HG02943 (cell line): ENCODE measurements at regions not wholly inside any gene's neighbourhood (a gene's known extent, or its start where the extent isn't known, plus 50 kb on each side); places are given as distances from the start of the nearest gene placed in this dataset.

Experiments used
- ATAC-seq: cut with Tn5 transposase; IDR thresholded peaks from one replicate; pipeline ENCODE4 v1.9.1; 2021; ENCODE audit warnings: mild to moderate bottlenecking, low read depth, moderate library complexity; ENCODE audit not compliant: unreplicated experiment

DNA sequence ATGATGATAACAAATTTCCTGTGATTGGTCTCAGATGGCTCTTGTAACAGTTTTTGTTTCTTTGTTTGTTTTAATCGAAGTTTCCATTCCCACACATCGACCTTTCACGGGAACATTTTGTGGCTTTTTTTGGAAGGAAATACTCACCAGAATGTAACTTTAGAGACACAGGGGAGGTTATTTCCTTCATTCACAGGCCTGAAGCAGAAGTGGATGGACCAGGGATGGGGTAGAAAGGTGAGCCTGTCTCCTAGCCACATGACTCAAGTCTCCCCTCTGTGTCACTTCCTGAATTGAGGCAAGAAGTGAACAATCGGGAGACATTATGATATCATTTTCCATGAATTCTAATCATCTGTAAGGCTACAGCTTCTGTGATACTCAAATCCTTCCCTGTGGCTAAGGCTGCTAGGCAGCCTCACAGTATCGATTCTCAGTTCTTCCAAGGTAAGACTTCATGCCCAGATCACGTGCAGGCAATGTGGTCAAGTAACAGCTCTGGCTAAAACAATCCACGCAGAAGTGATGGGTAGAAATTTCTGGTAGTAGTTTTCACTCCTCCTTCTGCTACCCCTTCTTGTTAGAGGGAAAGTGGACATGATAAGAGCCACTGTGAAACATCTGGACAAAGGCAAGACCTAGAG is 203.9 kb upstream of the NEBL start:
- ATAC-seq = no peak

DNA sequence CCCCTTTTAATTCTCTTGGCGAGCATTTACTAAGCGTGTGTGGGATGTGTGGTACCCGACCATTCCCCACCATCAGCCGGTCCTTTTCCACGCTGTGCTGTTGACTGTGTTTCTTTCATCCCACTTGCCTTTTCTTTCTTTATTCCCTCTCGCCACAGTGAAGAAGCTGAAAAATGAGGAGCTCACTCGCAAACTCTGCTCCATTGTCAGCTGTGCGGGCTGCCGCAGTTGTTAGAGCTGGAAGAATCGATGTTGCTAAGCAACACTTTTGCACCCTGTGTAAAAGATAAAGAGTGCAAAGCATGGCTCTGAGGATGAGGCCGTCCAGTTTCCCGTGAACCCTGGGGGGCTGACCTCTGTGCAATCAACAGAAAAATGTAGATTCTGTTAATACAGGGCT is 203.1 kb upstream of the NEBL start:
- ATAC-seq = no peak

DNA sequence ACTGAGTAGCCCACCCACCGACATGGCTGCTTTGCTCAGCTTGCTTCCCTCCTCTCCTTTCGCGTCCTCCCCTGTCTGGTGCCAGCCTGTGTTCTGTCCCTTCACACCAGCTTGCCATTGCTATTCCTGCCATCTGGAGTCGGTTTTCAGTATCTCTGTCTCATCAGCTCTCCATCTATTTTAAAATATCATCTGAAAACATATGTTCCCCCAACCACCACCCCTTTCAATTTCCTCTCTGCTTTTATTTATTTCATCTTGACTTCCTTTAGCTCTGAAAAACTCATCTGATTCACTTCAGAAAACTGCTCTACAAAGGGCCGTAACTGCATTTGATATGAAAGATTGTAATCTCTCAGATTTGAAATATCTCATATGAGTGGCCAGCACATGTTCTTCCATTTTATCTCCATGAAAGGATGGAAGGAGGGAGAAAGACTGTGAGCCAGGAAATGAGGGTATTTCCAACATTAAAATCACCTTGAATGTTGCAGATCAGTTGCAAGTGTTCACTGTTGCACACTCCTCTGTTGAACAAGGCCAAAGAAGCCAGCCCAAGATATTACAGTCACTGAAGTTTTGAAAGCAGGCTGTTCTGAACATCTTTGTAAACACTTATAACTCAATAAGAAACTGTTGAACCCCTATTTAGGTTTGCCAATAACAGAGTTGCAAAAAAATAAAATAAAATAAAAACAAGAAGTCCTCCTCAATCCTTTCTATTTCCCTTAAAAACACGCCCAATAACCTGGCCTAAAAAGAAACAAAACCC is 202.4 kb upstream of the NEBL start:
- ATAC-seq = no peak

DNA sequence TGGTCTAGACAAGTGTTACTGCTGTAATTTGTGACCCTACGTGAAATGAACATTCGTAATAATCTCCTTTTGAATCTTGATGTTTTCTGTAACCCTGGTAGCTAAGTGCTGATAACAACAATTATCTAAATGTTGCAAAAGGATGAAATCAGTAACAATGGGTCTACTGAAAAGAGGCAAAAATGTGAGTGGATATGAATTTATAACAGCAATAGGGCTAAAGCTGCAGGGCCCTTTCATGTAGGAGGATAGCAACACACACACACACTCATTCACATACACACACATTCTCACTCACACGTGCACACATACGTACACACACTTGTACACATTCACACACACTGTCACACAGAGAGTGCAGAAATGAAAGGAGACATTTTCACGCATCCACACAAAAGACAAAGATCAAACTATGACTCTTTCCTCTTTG is 200.8 kb upstream of the NEBL start:
- no peak for ATAC-seq

DNA sequence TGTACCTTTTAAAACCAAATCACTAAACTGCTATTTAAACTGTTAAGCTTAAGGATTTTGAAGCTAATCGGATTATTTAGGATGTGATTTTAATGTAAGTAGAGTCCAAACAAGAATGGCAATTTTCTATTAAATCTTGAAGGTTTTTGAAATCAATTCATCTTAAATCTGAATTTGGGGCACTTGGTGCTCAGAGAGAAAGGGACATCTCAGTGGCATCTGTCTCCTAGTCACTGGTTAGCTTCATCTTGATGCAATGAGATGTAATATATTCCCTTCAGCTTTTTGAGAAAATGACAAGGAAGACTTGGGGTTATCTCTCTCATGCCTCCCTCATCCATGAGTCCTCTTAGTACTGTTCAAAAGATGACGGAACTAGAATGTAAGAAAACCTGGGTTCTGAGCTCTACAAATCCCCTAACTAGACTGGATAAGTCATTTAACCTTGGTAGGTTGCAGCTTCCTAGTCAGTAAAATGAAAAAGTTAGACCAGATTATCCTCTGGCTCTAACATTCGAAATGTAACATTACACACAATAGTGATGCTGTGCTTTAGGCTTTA is 198.5 kb upstream of the NEBL start:
- ATAC-seq = no peak

DNA sequence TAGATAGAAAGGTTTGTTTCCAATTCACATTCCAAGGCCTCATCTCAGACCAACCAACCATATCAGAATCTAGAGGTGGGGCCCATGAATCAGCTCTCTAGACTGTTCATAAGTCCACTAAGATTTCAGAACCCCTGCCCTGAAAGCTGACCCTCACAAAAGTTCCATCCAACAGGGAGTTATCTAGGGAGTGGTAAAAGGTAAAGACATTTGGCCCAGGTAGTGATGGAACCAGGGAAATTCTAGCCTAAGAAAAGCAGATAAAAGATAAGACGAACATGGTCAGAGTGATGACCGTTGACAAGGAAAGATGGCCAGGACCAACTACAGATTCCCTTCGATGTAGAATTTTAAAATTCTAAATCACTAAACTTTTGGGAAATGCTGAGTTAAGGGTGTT is 198.0 kb upstream of the NEBL start:
- ATAC-seq = no peak

DNA sequence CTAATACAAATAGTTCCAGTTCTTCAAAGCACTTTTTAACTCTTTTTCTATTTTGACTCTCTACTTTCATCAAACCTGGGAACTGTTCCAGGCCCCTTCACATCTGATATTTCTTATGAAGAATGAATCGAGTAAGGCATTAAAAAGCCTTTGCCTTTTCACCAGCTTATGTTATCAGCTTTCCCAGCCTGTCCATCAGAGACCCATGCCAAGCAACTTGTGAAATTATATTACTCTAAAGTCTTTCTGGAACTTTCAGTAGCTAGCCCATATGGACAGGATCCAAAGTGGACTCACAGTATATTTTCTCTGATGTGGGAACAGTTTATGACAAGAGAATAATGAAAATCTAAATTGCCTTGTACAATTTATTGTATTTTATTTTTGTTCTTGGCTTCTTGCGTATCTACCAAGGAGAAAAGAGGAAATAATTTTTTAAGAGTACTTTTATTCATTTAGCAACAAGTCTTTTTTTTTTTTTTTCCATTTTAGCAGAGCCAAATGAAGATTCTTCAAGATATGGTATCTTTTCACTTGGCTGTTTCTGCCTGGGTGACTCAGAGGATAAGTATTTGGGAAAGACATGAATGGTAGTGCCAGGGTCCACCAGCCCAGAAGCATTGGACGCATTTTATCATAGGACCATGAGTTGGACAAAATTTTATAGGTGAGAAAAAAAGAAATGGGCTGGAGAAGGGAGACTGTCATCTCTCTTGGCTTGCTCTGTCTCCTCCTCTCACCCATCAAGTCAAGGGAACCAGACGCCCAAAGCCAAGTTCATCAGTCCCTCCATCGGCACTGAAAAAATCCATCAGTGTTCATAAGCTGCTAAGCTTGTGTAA is 195.8 kb upstream of the NEBL start:
- ATAC-seq = no peak

DNA sequence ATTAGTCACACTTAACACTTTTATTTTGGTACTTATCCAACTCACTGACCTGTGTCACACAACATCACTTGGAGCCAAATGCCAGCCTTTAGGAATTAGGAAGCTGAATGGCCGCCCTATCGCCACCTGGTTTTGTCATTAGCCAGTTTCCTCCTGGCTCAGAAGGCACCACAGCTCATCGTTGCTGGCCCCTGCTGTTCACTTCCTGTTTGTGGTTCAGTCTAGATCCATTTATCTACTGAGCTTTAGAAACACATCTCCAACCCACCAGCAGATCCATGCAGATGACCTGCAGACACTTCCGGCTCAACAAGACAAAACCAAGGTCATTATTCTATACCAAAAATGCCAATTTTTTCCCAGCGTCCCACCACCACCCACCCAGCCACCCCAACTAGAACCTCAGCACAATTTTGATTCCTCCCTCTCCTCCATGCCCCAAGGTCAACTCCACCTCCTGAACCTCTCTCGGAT is 193.5 kb upstream of the NEBL start:
- no peak for ATAC-seq

DNA sequence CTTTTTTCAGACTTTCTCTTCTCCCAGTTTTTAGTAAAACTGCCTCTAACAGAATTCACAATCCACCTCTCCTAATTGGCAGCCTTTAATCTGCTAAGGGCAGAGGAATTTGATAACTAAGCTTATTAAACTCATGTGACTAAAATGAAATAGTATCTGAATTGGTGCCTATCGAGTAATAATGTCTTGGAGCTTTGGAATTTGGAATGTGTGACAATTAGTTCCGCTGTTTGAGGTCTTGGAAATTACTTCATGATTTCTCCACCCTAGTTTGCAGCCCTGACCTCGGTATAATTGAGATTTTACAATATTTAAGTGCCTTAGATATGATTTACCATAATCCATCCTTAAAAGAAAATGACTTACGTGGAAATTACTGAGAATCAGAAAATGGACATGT is 190.4 kb upstream of the NEBL start:
- ATAC-seq = no peak

DNA sequence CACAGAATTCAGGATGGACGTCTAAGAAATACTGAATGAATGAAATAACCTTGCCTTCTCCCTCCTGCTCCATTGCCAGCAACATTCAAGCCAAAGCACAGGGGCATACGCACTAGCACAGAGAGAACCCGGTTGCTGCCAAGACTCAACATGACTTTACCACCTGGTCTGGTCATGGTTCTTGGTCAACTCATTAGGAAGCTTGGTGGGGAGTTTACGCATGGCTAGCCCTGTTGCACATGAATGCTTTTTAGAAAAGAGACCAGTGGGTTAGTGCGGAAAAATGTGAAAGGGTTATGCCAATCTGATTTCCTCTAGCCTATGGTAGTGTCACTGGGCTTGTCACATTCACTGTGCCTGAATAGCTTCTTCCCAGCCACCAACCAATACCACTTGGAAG is 187.6 kb upstream of the NEBL start:
- ATAC-seq = no peak

DNA sequence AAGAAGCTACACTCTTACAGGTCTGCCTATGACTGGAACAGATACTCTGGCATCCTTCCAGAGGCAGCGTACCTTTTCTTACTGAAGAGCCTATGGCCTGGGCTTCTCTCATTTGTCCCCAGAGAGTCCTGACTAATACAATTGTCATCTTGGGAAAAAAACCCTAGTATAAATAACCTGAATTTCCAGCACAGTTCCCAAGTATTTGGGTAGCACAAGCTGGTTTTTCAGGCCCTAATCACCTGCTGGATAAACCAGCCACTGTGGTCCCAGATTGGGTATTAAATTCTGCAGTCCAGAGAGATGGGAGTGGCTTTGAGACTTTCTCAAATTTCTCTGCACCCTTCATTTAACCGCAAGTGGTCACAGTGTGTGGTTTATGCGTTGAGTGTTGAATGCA is 186.8 kb upstream of the NEBL start:
- ATAC-seq = no peak

DNA sequence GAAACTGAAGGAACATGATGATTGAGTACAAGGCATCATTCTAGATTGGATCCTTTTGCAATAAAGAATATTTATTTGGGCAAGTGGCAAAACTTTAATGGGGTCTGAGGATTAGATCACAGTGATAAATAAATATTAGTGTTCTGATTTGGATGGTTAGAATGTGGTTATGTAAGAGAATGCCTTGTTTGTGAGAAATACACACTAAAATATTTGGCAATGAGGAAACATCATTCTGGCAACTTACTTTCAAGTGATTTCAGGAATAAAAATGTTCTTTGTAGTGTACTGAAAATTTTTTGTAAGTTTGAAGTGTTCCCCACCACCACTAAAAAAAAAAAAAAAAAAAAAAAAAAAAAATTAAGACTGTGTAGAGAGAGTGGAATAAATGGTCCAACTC is 185.1 kb upstream of the NEBL start:
- ATAC-seq = no peak

DNA sequence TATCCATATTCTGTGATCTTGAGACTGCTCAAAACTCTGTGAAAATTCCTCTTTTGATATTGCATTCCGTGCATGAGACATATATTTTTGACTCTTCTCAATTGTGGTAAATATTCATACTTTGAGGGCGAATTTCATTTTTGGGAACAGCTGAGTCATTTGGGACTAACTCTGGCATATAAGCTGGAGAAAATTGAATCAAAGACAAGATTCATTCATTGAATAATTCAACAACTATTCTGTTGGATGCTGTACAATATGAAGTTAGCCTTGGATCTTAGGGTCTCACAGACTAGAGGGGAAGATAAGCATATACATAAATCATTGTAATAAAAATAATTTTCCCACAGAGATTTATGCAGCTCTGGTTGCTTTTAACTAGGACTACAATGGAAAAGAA is 183.2 kb upstream of the NEBL start:
- no peak for ATAC-seq

DNA sequence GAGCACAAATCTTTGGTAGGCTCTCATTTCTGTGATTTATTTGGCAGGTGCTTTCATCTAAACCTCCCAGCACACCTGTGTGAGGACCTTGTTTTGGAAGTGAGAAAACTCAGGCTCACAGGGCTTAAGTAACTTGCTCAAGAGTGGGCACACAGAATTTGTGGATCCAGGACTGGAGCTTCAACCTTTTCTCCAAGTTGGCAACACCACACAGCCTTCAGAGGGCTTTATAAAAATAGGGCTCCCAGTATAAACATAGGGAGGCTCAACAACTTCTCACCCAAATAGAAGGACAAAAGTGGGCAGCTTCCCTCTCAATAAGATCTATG is 182.2 kb upstream of the NEBL start:
- no peak for ATAC-seq

DNA sequence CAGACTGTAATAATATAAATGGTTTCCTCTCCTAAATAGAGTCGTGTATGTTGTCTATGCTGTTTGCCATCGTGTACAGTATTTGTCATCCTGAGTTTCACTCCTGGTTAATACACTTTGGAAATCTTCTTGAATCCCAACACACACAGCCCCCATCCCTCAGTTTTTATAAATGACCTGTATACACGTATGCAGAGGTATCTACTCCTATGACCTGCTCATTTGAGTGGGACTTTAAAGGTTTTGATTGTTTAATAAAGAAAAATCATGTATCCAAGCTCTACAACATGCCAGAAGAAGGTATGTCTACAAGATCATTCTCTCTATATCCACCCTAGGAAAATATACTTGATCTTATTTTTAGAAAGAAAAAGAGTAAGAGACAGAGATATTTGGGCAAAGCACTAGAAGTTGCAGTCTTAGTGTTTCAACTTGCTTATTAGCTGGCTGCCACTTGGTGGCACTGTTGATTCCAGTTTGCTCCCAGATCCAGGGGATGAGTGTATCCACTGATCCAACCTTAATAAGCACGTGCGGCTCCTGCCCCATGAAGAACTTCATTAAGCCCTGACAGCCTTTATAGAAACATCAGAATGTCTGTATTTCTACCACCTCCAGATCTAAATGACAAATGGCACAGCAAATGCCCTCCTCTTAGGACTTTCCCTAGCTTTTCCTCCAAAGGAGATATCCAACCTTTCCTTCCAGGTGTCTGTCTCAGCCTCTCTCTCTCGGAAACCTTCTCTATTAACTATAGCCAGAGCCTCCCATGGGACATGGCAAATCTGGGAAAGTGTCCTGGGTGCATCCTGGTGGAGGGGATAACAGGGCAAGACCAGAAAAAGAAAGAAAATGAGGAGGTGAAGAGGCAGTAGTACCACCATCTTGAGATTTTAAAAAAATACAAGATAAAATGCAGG is 181.6 kb upstream of the NEBL start:
- ATAC-seq = no peak

DNA sequence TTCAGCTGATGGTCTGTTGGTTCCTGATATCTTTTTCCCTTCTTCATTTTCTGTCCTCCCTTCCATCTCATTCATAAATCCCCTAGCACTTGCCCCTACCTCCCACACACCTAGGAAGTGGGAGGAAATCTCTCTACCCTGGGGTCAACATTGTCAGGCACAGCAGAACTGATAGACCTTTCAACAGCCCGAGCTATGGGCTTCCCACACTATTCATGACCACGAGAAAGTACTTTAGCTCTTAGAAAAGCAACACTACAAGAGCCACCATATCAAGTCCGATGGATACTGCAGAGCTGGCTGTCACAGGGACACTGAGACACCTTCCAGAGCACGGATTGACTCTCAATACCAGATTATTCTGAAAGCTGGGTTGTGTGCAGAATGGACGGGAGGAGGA is 180.6 kb upstream of the NEBL start:
- no peak for ATAC-seq

DNA sequence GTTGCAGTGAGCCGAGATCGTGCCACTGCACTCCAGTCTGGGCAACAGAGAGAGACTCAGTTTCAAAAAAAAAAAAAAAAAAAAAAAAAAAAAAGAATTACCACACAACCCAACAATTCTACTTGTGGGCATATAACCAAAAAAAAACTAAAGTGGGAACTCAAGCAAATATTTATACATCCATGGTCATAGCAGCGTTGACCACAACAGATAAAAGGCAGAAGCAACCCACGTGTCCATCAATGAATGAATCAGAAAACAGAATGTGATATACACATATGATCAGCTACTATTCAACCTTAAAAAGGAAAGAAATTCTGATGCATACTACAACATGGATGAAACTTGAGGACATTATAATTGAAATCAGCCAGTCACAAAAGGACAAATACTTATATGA is 179.3 kb upstream of the NEBL start:
- ATAC-seq = no peak

DNA sequence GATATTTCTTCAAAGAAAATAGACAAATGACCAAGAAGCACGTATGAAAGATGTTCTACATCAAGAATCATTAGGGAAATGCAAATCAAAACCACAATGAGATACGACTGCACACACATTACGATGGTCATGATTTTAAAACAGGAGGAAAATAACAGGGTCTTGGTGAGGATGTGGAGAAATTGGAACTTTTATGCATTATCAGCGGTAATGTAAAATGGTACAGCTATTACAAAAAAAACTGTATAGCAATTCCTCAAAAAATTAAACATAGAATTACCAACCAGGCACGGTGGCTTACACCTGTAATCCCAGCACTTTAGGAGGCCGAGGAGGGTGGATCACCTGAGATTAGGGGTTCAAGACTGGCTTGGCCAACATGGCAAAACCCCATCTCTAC is 178.8 kb upstream of the NEBL start:
- no peak for ATAC-seq

DNA sequence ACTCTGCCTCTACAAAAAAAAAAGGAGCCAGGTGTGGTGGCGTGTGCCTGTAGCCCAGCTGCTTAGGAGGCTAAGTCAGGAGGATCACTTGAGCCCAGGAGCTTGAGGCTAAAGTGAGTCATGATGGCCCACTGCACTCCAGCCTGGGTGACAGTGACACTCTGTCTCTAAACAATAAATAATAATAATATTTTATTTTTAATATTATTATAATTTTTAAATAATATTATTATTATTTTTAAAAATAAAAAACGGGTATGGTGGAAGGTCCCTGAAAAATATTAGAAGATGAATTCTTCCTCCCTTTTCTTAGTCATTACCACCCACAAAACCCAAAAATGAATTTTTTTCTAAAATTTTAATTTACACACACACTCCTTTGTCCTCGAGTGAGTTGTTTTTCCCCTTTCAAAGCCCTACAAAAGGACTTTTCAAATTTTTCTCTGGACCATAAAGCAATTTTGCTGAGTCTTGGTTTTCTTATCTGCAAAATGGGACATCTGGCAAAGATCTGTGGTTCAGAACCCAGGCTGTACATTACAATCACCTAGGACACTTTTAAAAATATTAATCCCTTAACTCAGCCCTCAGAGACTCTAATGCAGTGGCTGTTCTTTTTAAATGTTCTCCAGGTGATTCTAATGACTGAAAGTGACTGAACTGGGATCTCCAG is 174.0 kb upstream of the NEBL start:
- ATAC-seq = no peak
